GM21423 (cell line): ENCODE measurements at regions not wholly inside any gene's neighbourhood (a gene's known extent, or its start where the extent isn't known, plus 50 kb on each side); places are given as distances from the start of the nearest gene placed in this dataset.

ENCODE experiments used
- ATAC-seq: cut with Tn5 transposase; IDR thresholded peaks from one replicate; pipeline ENCODE4 v1.9.1; 2021; ENCODE audit warnings: mild to moderate bottlenecking, moderate library complexity; ENCODE audit not compliant: unreplicated experiment

- ATAC-seq, result no peak
Observed at GRCh38 chr18:46340716-46341115, 236.5 kb downstream of the HAUS1 start.

GRCh38 chr18:46341986-46342525, 237.9 kb downstream of the HAUS1 start:
- ATAC-seq, result no peak

GRCh38 chr18:46343456-46343855, 239.3 kb downstream of the HAUS1 start:
- no peak for ATAC-seq

- peak; percentile 72 for ATAC-seq
Observed at GRCh38 chr18:46343931-46344372, 239.8 kb downstream of the HAUS1 start.

GRCh38 chr18:46344416-46345180, 240.4 kb downstream of the HAUS1 start:
- ATAC-seq, result no peak

- no peak for ATAC-seq
Observed at GRCh38 chr18:46345181-46345465, 240.9 kb downstream of the HAUS1 start.

- no peak for ATAC-seq
Observed at GRCh38 chr18:46346213-46346612, 242.0 kb downstream of the HAUS1 start.

- no peak for ATAC-seq
Observed at GRCh38 chr18:46346896-46347630, 242.9 kb downstream of the HAUS1 start.

- ATAC-seq, result no peak
Observed at GRCh38 chr18:46350598-46351159, 246.5 kb downstream of the HAUS1 start.

GRCh38 chr18:46352520-46353250, 248.5 kb downstream of the HAUS1 start:
- ATAC-seq, result no peak

- no peak for ATAC-seq
Observed at GRCh38 chr18:46353460-46353859, 249.3 kb downstream of the HAUS1 start.

- ATAC-seq, result no peak
Observed at GRCh38 chr18:46356278-46357033, 252.3 kb downstream of the HAUS1 start.

GRCh38 chr18:46360102-46360699, 256.0 kb downstream of the HAUS1 start:
- ATAC-seq, result no peak

- no peak for ATAC-seq
Observed at GRCh38 chr18:46360866-46361265, 256.7 kb downstream of the HAUS1 start.

GRCh38 chr18:46362533-46362932, 258.3 kb downstream of the HAUS1 start:
- ATAC-seq, result no peak

GRCh38 chr18:46364048-46364447, 259.9 kb downstream of the HAUS1 start:
- no peak for ATAC-seq

- no peak for ATAC-seq
Observed at GRCh38 chr18:46366201-46366600, 262.0 kb downstream of the HAUS1 start.

- no peak for ATAC-seq
Observed at GRCh38 chr18:46366751-46367376, 262.7 kb downstream of the HAUS1 start.

GRCh38 chr18:46369323-46369722, 265.1 kb downstream of the HAUS1 start:
- no peak for ATAC-seq

- no peak for ATAC-seq
Observed at GRCh38 chr18:46370898-46371297, 266.7 kb downstream of the HAUS1 start.
